Ammon's horn (tissue), 1 donor: ENCODE measurements at regions not wholly inside any gene's neighbourhood (a gene's known extent, or its start where the extent isn't known, plus 50 kb on each side); places are given as distances from the start of the nearest gene placed in this dataset.
A peak's percentile ranks its signal among the peaks of the same experiment; 100 is the strongest.

Experiments
- DNase-seq: peaks from one replicate; pipeline ENCODE4 v3.0.0-alpha.2; 2016; ENCODE audit warnings: low spot score

DNA sequence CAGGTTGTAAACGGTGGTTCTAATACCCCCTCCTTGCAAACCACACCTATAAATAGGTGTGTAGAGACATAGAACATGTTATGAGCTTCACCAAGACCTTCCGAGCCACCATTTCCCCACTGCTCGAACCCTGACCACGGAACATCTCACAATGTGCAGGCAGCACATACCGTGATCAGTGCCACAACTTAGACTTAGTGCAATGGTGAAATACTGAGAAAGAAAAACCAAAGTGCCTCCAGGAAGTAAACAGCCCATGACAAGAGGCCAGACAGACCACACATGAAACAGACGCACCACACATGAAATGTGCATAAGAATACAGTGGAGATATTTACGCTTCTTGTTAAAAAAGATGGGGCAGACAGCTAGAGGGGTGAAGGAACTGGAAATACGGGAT, 166.9 kb upstream of the CCND2 start:
- no peak for DNase-seq

DNA sequence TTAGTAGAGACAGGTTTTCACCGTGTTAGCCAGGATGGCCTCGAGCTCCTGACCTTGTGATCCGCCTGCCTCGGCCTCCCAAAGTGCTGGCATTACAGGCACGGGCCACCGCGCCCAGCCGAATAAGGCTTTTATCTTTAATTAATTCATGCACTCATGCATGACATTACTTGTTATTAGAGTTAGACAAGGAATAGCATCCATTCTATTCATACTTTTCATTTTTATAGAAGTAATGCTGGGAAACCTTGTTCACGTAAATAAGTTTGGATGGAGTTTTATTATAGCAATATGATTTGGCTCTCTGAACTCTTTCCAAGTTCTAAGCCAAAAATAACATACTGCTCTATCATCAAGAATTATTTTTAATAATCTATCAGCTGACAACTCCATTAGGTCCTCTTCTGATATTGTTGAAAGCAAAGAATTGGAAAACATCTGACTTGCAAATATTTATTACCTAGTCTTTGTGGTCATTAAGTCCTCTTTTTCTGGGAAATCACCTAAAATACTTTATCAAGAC, 168.8 kb upstream of the CCND2 start:
- no peak for DNase-seq

DNA sequence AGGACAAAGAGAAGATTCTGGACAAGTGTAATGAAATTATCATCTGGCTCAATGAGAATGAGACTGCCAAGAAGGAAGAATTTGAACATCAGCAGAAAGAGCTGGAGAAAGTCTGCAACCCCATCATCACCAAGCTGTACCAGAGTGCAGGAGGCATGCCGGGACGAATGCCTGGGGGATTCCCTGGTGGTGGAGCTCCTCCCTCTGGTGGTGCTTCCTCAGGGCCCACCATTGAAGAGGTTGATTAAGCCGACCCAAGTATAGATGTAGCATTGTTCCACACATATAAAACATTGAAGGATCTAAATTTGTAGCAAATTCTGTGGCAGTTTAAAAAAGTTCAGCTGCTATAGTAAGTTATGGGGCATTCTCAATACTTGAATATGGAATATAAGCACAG, 174.3 kb upstream of the CCND2 start:
- DNase-seq, result no peak

DNA sequence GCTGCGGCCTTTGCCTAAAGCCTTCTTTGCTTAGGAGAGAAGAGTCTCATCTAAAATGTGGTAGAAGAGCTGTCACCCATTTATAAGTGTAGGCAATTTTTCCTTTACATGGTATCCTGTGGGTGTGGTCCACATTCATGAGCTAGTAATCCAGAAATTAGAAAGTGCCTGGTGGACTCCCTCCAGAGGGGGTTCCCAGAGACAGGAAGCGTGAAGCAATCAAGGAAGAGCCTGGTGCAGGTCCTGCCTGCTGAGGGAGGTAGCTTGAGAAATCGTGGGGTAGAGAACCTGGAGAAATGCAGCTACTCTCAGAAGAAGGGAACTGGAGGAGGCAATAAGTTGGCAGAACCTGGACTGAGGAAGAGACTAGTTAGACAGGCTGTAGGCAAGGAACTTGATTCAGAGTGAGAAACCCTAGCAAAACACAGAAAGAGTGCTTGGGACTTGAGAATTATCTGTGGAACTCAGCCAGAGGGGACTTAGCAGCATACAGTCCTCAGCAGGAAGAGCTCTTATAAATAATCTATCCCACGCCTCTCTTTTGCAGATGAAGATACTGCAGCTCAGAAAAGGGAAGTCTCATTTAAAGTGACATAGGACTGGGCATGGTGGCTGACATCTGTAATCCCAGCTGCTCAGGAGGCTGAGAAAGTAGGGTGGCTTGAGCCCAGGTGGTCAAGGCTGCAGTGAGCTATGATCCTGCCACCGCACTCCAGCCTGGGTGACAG, 182.4 kb upstream of the CCND2 start:
- DNase-seq, result no peak

DNA sequence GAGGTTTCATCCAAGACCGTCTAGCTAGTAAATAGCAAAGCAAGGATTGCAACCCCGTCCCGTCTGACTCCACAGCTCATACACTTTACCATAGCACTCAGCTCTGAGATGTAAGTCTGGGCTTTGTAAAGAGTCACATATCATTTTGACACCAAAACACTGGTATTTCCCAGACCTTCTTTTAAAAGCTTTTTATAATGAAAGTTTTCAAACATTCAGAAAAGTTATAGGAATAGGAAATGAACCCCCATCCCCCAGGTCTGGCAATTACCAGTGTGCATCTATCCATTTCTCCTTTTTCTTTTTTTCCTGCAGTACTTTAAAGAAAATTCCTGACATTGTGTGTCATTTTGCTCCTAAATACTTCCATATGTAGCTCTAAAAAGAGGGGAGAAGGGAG, 183.6 kb upstream of the CCND2 start:
- no peak for DNase-seq

DNA sequence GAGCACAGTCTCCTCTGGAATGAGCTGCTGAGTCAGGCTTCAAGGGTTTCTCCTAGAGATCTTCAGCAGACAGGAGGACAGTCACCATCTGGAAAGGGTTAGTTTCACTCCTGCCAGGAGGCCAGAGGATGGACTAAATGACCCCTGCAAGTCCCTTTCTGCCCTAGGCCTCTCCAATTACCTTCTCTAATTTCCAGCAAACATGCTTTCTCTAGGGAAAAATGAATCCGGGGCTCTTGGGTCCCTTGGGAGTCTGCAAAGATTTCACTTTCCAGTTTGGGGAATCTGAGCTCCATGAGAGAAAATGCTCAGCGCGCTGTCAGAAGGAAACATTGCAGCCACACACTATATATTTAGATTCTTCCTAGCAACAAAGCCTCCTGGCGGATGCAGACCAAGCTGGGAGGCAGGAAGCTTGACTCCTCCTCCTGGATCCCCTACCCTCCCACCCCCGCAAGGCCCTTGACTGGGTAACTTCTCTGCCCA, 184.4 kb upstream of the CCND2 start:
- DNase-seq, result no peak

DNA sequence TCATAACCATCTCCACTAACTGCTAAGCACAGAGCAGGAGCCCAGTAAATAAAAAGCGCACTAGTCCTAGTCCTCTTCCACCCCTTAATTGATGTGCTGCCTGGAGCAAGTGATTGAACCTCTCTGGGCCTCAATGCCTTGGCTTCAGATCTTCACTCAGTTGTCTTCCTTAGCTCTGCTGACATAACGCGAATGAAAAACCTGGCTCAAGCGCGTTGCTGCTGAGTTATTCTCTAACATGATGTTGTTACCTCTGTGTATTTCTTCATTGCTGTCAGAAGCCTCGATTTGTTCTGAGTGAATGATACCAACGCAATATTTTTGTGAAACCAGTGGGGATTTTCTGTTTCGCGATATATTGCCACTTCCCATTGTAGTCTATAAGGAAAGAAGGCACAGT, 185.1 kb upstream of the CCND2 start:
- DNase-seq, result no peak

DNA sequence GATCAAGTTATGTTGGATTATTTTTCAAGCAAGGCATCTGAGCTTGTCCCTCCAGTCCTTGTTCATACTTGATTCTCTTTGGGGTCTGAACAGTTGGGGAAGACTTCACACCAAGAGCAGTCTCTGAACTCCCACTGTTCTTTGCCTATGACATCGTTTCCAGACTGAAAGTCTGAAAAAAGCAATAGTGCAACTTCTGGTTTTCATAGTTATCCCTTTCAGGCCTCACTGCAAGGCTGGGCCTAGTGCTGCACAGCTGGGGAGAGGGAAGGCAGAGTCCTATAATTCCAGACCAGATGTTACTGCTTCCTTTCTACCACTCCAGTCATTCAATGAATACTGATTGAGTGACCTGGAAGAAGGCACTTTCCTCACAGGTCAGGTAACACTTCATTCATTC, 187.1 kb upstream of the CCND2 start:
- no peak for DNase-seq

DNA sequence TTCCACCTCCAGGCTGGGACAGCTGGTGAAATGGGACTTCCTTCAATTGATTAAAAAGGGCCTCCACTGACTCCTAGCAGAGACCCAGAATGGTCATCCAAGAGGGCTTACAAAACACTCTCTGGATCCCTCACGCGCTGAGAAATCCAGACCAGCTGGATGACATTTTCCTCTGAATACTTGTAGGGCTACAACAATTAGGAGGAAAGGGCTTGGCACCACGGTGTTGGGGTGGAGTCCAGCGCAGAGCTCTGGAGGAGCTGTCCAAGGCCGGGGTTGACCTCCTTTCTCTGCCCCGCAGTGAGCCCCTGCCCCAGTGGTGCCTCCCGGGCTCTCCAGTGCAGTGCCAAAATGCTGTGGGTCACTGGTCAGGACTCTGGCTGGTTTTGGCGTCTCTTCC, 189.0 kb upstream of the CCND2 start:
- peak; percentile 10 for DNase-seq

DNA sequence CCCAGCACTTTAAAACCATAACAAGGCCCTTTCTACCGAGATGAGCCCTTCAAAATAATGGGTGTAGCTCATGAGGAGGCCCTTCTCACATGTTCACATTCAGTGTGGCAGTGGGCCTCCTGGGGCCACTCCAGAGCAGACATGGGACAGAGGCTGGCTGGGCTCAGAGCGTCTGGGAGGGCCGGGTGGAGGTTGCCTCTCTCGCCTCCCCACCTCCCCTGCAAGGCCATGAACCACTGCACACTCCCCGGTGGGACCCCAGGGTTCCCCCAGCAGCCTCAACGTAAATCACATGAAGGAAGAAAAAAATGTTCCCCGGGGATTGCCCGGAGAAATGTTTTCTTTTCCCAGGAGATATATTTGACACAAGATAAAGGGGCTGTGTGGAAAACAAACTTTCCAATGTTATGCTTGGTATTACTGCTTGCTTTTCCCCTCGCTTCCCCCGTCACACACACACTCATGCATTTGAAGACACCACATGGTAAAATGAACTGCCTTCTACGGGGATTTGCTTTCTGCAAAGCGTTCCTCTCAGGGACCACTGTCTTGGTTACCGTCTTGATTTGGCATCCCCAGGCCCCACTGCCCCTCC, 190.7 kb upstream of the CCND2 start:
- no peak for DNase-seq

DNA sequence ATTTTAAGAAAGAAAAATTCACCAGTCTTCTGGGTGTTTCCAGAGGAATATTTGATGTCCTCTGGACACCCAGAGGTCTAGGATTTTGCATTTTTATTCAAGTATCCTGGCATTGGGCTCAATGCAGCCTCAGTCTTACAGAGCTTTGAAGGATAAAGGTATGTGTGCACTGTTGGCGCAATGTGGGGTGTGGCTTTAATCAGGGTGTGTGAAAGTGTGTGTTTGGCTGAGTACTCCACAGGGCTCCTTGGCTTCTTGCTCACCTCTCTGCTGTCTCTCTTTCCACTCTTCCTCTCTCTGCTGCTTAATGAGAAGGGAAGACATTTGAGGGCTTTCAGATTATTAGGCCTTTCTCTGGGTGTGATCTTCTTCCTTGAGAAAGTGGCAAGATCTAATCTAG, 193.3 kb upstream of the CCND2 start:
- no peak for DNase-seq

DNA sequence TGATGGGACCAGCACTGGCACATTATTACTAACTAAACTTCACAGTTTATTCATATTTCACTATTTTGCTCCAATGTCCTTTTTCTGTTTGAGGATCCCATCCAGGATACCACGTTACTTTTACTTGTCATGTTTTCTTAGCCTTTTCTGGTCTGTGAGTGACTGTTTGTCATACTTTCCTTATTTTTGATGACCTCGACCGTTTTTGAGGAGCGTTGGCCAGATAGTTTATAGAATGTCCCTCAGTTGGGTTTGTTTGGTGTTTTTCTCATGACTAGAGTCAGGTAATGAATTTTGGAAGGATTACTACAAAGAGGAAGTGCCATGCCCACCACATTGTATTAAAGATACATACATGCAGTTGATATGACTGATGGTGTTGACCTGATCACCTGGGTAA, 199.4 kb upstream of the CCND2 start:
- no peak for DNase-seq

DNA sequence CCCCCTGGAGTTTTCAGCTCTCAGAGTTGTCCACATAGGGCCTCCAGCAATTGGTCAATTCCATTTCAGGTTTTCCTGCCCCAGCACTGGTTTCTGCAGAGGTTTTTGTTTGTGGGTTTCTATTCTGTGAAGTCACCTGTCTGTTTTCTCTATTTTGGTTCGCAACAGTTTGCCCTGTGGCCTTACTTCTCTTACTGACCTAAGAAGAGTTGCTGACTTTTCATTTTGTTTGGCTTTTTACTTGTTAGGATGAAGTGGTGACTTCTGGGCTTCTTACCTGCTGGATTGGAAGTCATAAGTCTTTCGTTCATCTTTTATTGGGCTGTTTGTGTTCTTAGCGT, 196.4 kb upstream of the PARP11 start:
- DNase-seq, result no peak

DNA sequence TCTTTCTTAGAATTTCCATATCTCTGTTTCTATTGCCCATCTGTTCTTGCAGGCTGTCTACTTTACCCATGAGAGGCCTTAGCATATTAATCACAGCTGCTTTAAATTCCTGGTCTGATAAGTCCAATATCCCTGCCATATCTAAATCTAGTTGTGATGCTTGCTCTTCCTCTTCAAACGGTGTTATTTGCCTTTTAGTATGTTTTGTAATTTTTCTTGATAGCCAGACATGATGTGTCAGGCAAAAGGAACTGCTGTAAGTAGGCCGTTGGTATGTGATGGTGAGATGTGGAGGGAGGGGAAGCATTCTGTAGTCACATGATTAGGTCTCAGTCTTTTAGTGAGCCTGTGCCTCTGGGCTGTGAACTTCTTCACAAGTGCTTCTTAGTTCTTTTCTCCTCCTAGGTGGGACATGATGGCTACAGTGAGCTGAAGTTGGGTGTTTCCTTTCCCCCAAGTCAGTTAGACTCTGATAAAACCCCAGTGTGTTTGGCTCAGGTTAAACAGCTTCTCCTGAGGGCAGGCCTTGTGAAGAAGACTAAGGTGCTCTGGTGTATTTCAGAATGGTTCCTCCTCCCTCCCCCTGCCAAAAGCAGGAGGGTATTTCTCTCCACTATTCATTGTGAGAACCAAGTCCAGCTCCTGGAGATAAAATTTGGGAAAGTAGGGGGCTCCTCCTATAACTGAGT, 195.9 kb upstream of the PARP11 start:
- no peak for DNase-seq

DNA sequence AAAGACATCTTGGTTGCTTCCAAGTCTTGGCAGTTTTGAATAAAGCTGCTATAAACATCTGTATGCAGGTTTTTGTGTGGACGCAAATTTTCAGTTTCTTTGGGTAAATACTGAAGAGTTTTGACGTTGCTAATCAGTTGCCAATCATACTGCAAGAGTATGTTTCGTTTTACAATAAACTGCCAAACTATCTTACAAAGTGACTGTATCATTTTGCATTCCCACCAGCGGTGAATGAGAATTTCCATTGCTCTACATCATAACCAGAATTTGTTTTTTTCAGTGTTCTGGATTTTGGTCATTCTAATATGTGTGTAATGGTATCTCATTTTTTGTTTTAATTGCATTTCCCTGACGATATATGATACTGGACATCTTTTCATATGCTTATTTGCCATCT, 190.8 kb upstream of the PARP11 start:
- no peak for DNase-seq

DNA sequence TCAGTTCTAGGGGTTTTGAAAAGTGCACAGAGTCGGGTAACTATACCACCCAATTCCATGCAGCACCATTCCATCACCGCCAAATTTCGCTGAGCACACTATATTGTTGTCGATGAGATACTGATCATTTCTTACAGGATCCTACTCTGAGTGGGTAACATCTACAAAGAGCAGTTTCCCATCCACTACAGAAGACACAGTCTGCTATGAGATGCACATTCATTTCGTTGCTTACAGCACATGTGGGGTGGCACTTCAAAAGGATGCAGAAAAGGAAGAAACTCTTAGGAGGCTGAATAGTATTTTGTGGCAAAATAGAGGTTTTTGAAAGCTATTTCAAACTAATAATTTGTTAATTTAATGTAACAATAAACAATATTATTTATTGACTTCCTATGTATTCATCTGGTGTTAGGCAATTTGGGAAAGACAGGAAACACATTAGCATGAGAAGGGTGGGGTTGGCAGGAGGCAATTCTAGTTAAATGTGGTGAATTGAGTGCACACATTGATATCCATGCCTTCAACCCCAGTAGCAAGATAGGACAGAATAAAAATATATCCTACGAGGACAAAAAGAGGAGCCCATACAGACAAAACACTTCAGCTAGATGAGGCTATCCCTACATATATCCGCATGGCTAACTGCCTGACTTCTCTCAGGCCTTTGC, 186.8 kb upstream of the PARP11 start:
- no peak for DNase-seq

DNA sequence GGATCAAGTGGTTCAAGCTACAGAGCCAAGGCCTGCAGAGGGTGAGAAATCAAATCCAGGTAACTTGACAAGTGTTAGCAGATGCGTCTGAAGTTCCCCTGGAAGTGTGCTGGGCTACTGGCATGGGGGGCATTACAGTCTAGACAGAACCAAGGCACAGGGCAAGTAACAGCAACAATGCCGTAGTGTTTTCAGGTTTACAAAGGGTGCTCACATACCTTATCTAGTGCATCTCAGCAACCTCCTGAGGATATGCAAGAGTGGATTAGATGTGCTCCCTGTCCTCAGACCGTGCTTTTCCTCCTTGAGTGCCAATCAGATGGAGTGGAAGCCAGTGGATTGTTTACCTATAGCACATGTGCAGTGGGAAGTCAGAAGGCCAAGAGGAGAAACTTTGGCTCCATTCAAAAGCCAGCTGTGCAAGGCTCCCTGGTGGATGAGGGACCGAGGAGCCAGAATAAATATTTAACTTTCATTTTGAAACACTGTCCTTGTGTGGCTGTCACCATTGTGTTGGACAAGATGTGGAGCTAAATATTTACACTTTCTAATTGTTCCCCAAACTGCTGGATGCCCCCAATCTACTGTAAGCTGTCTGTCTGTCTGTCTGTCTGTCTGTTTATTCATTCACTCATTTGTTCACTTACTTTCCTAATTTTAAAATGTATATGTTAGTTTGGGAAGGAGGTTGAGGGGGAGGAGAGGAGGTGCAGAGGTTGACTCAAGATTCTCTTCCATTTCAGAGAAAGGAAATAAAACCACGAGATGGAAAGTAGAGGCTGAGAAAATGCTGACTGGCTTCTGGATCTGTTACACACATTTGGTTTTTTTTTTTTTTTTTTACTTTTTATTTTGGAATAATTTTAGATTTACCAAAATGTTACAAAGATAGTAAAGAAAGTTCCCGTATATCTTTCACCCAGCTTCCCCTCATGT, 184.0 kb upstream of the PARP11 start:
- DNase-seq, result no peak

DNA sequence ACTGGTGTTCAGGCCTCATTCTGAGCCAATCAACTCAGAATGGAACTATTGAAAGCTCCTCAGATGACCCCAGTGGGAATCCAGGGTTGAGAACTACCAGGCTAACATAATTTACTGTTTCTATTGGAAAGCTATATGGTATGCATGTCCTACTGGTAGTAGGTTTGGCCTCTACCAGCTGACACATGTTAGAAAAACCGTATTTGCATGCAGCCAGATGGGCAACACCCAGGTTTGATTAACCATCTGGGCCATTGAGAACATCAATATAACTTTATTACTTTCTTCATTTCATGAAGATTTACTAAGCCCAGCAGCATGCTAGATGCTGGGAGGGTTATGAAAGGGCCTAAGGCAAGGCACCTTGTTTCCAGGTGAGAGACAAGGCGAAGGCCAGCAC, 181.4 kb upstream of the PARP11 start:
- DNase-seq, result no peak

DNA sequence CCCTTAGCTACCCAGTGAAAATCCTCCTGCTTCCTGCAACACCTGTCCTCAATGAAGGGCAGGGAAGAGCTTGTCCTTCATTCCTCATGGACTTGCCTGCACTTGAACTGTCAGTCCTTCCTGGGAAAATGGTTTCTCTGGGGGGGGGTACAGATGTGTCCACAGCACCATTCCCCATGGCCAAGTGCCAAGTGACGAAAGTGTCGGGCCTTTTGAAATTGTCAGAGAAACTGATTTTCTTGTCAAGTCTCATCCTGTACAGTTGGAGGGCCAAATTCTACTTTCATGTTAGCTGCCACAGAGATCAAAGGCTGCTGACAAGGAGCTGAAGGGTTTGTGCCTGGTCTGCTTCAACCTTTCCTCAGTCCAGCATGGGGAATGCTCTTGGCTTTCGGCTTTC, 179.5 kb upstream of the PARP11 start:
- no peak for DNase-seq

DNA sequence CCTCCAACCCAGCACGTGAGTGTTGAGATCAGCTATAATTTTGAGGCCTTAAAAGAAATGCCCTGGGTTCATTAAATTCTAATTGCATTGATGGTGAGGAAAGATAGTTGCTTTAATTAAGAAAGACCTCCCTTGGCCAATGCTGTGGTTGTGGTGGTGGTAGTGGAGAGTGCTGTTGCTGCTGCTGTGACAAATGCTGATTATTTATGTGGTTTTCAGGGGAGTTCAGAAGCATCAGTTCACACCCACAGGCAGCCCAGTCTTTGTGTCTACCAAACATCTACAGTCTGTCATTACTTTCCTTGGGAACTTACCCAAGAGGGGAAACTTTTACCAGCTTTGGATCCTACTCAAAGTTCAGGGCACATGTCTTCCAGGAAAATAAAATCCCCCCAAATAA, 178.4 kb upstream of the PARP11 start:
- no peak for DNase-seq

DNA sequence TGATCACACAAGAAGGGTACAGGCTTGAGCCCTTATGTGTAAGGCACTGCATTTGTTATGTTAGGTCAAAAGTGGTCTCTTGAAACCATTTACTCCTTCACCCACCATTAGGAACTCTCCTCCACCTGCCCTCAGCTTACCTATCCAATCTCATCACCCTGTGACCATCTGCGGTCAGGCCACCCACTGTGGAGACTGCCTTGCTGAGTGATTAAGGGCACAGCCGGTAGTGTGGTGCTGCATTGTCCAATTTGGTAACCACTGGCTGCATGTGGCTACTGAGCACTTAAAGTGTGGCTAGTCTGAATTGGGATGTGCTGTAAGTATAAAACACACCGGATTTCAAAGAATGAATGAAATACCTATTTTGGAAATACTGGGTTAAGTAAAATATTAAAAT, 177.1 kb upstream of the PARP11 start:
- no peak for DNase-seq
